H9 (cell line): ENCODE measurements at regions not wholly inside any gene's neighbourhood (a gene's known extent, or its start where the extent isn't known, plus 50 kb on each side); places are given as distances from the start of the nearest gene placed in this dataset.

Experiments used
- DNase-seq: peaks from one replicate; pipeline ENCODE4 v3.0.0-alpha.2; 2017
- H2AFZ ChIP-seq: one replicate; pipeline ENCODE4 v1.6.1; 2013; ENCODE audit warnings: mild to moderate bottlenecking, low read length, control low read depth, moderate library complexity
- H2AK5ac ChIP-seq: 2 replicates; pipeline ENCODE4 v1.6.1; 2013; ENCODE audit warnings: low read length, control low read depth, mixed read lengths; ENCODE audit not compliant: insufficient read length
- H2BK120ac ChIP-seq: one replicate; pipeline ENCODE4 v1.6.1; 2013; ENCODE audit warnings: low read depth, mild to moderate bottlenecking, low read length, control low read depth, inconsistent platforms; ENCODE audit not compliant: poor library complexity, severe bottlenecking
- H2BK12ac ChIP-seq: 2 replicates; pipeline ENCODE4 v1.6.1; 2013; ENCODE audit warnings: low read length, control low read depth, mixed read lengths, low read depth; ENCODE audit not compliant: insufficient read length
- H2BK15ac ChIP-seq: 2 replicates; pipeline ENCODE4 v1.6.1; 2013; ENCODE audit warnings: low read depth, low read length, control low read depth
- H2BK20ac ChIP-seq: one replicate; pipeline ENCODE4 v1.6.1; 2013; ENCODE audit warnings: low read depth, mild to moderate bottlenecking, low read length, control low read depth, inconsistent platforms; ENCODE audit not compliant: poor library complexity, severe bottlenecking
- H2BK5ac ChIP-seq: 2 replicates; pipeline ENCODE4 v1.6.1; 2013; ENCODE audit warnings: low read length, control low read depth, mixed read lengths; ENCODE audit not compliant: insufficient read length
- H3K14ac ChIP-seq: 2 replicates; pipeline ENCODE4 v1.6.1; 2013; ENCODE audit warnings: low read length, control low read depth; ENCODE audit not compliant: insufficient read depth
- H3K18ac ChIP-seq: 2 replicates; pipeline ENCODE4 v1.6.1; 2013; ENCODE audit warnings: low read depth, mild to moderate bottlenecking, mixed read lengths, low read length, control low read depth; ENCODE audit not compliant: insufficient read length
- H3K23ac ChIP-seq: 2 replicates; pipeline ENCODE4 v1.6.1; 2013; ENCODE audit warnings: low read length, control low read depth, mixed read lengths, low read depth; ENCODE audit not compliant: insufficient read length
- H3K23me2 ChIP-seq: 2 replicates; pipeline ENCODE4 v1.6.1; 2013; ENCODE audit warnings: low read depth, mild to moderate bottlenecking, mixed read lengths, low read length, control low read depth; ENCODE audit not compliant: insufficient read length, poor library complexity, severe bottlenecking
- H3K27ac ChIP-seq: 2 replicates; pipeline ENCODE4 v1.5.1; 2013; ENCODE audit warnings: low read length, control low read depth, mixed read lengths, low read depth; ENCODE audit not compliant: insufficient read length
- H3K27me3 ChIP-seq: 2 replicates; pipeline ENCODE4 v1.6.1; 2013; ENCODE audit warnings: low read length, control low read depth, inconsistent platforms; ENCODE audit not compliant: insufficient read depth
- H3K4ac ChIP-seq: 2 replicates; pipeline ENCODE4 v1.6.1; 2013; ENCODE audit warnings: low read depth, mild to moderate bottlenecking, control low read depth, inconsistent platforms, low read length, moderate library complexity
- H3K4me1 ChIP-seq: 2 replicates; pipeline ENCODE4 v1.6.1; 2013; ENCODE audit warnings: low read length, control low read depth, inconsistent platforms; ENCODE audit not compliant: insufficient read depth
- H3K4me2 ChIP-seq: 2 replicates; pipeline ENCODE4 v1.6.1; 2013; ENCODE audit warnings: low read length, control low read depth, mixed read lengths; ENCODE audit not compliant: insufficient read length, insufficient read depth
- H3K56ac ChIP-seq: 2 replicates; pipeline ENCODE4 v1.6.1; 2013; ENCODE audit warnings: low read depth, mild to moderate bottlenecking, mixed read lengths, low read length, control low read depth; ENCODE audit not compliant: insufficient read length
- H3K79me1 ChIP-seq: 2 replicates; pipeline ENCODE4 v1.6.1; 2013; ENCODE audit warnings: low read depth, mild to moderate bottlenecking, moderate library complexity, low read length, control low read depth, inconsistent platforms; ENCODE audit not compliant: insufficient read depth, poor library complexity, severe bottlenecking
- H3K79me2 ChIP-seq: 2 replicates; pipeline ENCODE4 v1.6.1; 2013; ENCODE audit warnings: low read length, control low read depth, inconsistent platforms; ENCODE audit not compliant: insufficient read depth
- H3K9ac ChIP-seq: 2 replicates; pipeline ENCODE4 v1.6.1; 2013; ENCODE audit warnings: low read length, control low read depth, mixed read lengths; ENCODE audit not compliant: insufficient read length; ENCODE audit errors: extremely low read depth
- H3K9me3 ChIP-seq: one replicate; pipeline ENCODE4 v1.6.1; 2013; ENCODE audit warnings: low read depth, low read length, inconsistent platforms; ENCODE audit not compliant: control insufficient read depth
- H3T11ph ChIP-seq: one replicate; pipeline ENCODE4 v1.6.1; 2013; ENCODE audit warnings: mild to moderate bottlenecking, low read length, control low read depth, inconsistent platforms
- H4K20me1 ChIP-seq: one replicate; pipeline ENCODE4 v1.6.1; 2013; ENCODE audit not compliant: control insufficient read depth, insufficient read length, insufficient read depth
- H4K5ac ChIP-seq: 2 replicates; pipeline ENCODE4 v1.6.1; 2013; ENCODE audit warnings: low read depth, mild to moderate bottlenecking, mixed read lengths, low read length, control low read depth; ENCODE audit not compliant: insufficient read length
- H4K8ac ChIP-seq: replicated peaks from 2 replicates; pipeline ENCODE4 v1.6.1; 2013; ENCODE audit warnings: low read length, control low read depth, mixed read lengths, low read depth; ENCODE audit not compliant: insufficient read length
- H4K91ac ChIP-seq: 2 replicates; pipeline ENCODE4 v1.6.1; 2013; ENCODE audit warnings: low read depth, mild to moderate bottlenecking, moderate library complexity, mixed read lengths, low read length, control low read depth; ENCODE audit not compliant: insufficient read length
- H3K27ac Mint-ChIP-seq, 3 experiments: 2 replicates in 2 of 3; 3 replicates in 1 of 3; pipeline ENCODE4 v1.8.0; 2020 to 2021; ENCODE audit warnings: mixed read lengths in 3 of 3, mild to moderate bottlenecking in 1 of 3, moderate library complexity in 1 of 3
- H3K27me3 Mint-ChIP-seq: 2 replicates; pipeline ENCODE4 v1.8.0; 2021; ENCODE audit warnings: low read depth, mild to moderate bottlenecking, moderate library complexity, mixed read lengths
- H3K36me3 Mint-ChIP-seq, 3 experiments: 2 replicates in 2 of 3; 3 replicates in 1 of 3; pipeline ENCODE4 v1.8.0; 2020 to 2021; ENCODE audit warnings: low read depth in 3 of 3, mixed read lengths in 3 of 3; ENCODE audit not compliant: insufficient read depth in 1 of 3
- H3K4me1 Mint-ChIP-seq, 2 experiments: 2 replicates each; pipeline ENCODE4 v1.8.0; 2020; ENCODE audit warnings: mixed read lengths in 2 of 2
- H3K4me3 Mint-ChIP-seq, 2 experiments: 2 replicates in 1 of 2; 3 replicates in 1 of 2; pipeline ENCODE4 v1.8.0; 2020 to 2021; ENCODE audit warnings: mild to moderate bottlenecking in 2 of 2, mixed read lengths in 2 of 2, moderate library complexity in 1 of 2
- H3K9me3 Mint-ChIP-seq, 2 experiments: 2 replicates in 1 of 2; 3 replicates in 1 of 2; pipeline ENCODE4 v1.8.0; 2020; ENCODE audit warnings: mild to moderate bottlenecking in 2 of 2, mixed read lengths in 2 of 2, moderate library complexity in 1 of 2
- WGBS: extraction: QIAGEN DNeasy Blood & Tissue Kit; methylation state at CpG from one replicate; pipeline ENCODE4 v1.1.7; 2013; ENCODE audit warnings: missing lambda C conversion rate, low lambda C conversion rate, mixed read lengths; ENCODE audit not compliant: insufficient read length; ENCODE audit errors: extremely low coverage; 5-methylcytosine and 5-hydroxymethylcytosine counted together
- TF ChIP-seq, protein P1 (sequence below): fragments of 200-600 bp; sonication (generic); conservative IDR thresholded peaks from 3 replicates; pipeline ENCODE4 v1.8.0; 2021; ENCODE audit warnings: antibody characterized with exemption, mild to moderate bottlenecking

DNA sequence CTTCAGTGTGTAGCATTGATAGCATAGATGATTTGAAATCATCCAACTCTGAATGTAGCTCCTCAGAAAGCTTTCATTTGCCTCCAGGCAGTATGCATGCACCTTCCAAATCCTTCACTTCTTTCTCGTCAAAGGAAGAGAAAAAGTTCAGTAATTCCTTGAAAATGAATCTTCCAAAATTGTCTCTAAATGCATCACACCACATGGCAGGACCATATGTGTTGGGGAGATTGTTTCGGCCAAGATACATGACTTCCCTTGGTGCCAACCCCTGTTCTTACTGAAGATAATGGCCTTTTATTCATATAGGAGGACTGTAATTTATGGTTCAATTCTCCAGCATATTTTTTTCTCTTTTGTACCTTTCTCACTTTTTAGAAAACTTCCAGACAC is 315.6 kb upstream of the SPRY2 start:
- H4K8ac ChIP-seq, result no peak overlapping the region
- no CpG with 5 or more reads among the region's 2 CpGs for WGBS
- no peak overlapping the region for H2BK20ac ChIP-seq
- TF ChIP-seq, protein P1, sequence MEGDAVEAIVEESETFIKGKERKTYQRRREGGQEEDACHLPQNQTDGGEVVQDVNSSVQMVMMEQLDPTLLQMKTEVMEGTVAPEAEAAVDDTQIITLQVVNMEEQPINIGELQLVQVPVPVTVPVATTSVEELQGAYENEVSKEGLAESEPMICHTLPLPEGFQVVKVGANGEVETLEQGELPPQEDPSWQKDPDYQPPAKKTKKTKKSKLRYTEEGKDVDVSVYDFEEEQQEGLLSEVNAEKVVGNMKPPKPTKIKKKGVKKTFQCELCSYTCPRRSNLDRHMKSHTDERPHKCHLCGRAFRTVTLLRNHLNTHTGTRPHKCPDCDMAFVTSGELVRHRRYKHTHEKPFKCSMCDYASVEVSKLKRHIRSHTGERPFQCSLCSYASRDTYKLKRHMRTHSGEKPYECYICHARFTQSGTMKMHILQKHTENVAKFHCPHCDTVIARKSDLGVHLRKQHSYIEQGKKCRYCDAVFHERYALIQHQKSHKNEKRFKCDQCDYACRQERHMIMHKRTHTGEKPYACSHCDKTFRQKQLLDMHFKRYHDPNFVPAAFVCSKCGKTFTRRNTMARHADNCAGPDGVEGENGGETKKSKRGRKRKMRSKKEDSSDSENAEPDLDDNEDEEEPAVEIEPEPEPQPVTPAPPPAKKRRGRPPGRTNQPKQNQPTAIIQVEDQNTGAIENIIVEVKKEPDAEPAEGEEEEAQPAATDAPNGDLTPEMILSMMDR, result no peak
- H3K23ac ChIP-seq, result no peak overlapping the region
- no peak overlapping the region for H2BK120ac ChIP-seq
- no peak for DNase-seq
- no peak overlapping the region for H2BK15ac ChIP-seq
- H3K4me2 ChIP-seq, result no peak overlapping the region
- H2AFZ ChIP-seq, result no peak overlapping the region
- no peaks in the 10 kb centered on the region for H3K9me3 ChIP-seq
- no peak overlapping the region for H3K9ac ChIP-seq
- no peak overlapping the region for H3K4ac ChIP-seq
- no peaks in the 10 kb centered on the region for H3K27me3 Mint-ChIP-seq
- H3K27ac ChIP-seq, result no peak overlapping the region
- no peaks in the 10 kb centered on the region for H4K20me1 ChIP-seq
- no peaks in the 10 kb centered on the region for H3K4me1 ChIP-seq
- no peak overlapping the region for H3T11ph ChIP-seq
- no peak overlapping the region for H4K91ac ChIP-seq
- H3K4me1 Mint-ChIP-seq, result no peaks in the 10 kb centered on the region
- no peaks in the 10 kb centered on the region for H3K79me1 ChIP-seq
- no peak overlapping the region for H3K27ac Mint-ChIP-seq
- peaks cover 0 to 11% of the 10 kb centered on the region in 2 experiments; a peak in 3 of 5 replicates for H3K9me3 Mint-ChIP-seq
- H2BK12ac ChIP-seq, result no peak overlapping the region
- no peak overlapping the region for H3K18ac ChIP-seq
- no peaks in the 10 kb centered on the region for H3K79me2 ChIP-seq
- no peaks in the 10 kb centered on the region for H3K23me2 ChIP-seq
- peaks cover 1 to 9% (median 6%) of the 10 kb centered on the region in 3 experiments; a peak in 2 of 7 replicates for H3K36me3 Mint-ChIP-seq
- H2AK5ac ChIP-seq, result no peak overlapping the region
- H3K27me3 ChIP-seq, result no peaks in the 10 kb centered on the region
- no peak overlapping the region for H3K4me3 Mint-ChIP-seq
- H4K5ac ChIP-seq, result no peak overlapping the region
- no peak overlapping the region for H3K56ac ChIP-seq
- H3K14ac ChIP-seq, result no peak overlapping the region
- no peak overlapping the region for H2BK5ac ChIP-seq
